ENCODE measurements at regions not wholly inside any gene's neighbourhood (a gene's known extent, or its start where the extent isn't known, plus 50 kb on each side); places are given as distances from the start of the nearest gene placed in this dataset.
"Not testable (repeated sequence)": the region's sequence is repeated elsewhere in the genome, so short reads cannot be mapped to it uniquely, and the experiment has no call there.

DNA sequence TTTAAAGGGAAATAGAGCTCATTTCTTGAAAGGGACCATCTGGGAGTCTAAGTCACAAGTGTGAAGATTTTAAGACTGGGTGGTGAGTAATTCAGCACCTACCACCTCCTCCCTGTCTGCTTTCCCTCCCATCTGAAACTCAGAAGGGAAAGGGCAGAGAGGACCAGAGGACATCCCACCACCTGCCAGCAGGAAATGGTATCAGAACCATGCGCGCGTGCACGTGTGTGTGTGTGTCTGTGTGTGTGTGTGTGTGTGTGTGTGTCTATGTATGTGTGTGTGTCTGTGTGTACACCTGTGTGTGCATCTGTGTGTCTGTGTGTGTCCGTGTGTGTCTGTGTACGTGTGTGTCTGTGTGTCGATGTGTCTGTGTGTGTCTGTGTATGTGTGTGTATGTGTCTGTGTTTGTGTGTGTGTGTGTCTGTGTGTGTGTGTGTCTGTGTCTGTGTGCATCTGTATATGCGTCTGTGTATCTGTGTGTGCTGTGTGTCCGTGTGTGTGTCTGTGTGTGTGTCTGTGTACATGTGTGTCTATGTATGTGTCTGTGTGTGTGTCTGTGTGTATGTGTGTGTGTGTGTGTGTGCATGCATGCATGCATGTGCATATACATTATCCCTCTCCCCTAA is 76.8 kb downstream of the ZFP36L2 start:
- in situ Hi-C loops (cut with MboI; ENCODE audit: low sequenced_read_pairs): no loop called here

DNA sequence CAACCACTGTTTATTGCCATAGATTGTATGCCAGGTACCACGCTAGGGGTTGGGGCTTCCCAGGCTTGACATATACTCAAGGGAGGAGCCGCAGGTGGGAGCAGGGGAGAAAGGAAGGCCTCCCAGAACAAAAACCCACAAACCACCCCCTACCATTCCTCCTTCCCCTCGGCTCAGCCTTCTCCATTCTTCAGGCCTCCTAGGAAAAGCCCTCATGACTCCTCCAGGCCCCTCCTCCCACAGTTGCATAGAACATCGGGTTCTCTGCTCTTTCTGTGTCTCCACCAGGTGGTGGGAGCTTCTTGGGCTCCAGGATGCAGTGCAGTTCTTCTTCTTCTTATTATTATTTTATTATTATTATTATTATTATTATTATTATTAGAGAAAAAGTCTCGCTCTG is 80.3 kb downstream of the ZFP36L2 start:
- in situ Hi-C loops (cut with MboI; ENCODE audit: low sequenced_read_pairs): no loop called here

DNA sequence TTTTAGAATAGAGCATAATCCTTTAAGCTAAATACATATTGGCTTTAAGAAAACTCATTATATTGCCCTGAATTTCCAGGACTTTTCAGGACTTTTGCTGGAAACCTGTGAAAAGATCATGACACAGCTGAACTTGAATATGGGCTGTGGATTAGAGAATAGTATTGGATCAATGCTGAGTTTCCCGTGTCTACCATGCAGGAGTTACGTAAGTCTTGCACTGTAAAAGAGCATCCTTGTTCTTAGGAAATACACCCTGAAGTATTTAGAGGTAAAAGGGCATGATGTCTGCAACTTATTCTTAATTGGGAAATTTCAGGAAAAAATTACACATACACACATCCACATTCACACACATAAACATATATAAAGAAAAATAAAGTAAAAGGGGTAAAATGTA is 82.1 kb downstream of the ZFP36L2 start:
- in situ Hi-C loops (cut with MboI; ENCODE audit: low sequenced_read_pairs): no loop called here

DNA sequence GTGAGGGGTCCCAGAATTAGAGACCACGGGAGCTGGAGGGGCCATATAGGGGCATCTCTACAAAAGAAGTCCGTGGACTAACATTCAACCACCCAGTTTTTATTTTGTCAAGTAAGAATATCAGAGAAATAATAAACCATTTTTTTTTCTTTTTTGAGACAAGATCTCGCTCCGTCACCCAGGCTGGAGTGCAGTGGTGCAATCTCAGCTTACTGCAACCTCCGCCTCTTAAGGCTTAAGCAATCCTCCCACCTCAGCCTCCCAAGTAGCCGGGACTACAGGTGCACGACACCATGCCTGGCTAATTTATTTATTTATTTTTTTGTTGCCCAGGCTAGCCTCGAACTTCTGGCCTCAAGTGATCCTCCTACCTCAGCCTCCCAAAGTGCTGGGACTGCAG is 82.7 kb downstream of the ZFP36L2 start:
- in situ Hi-C loops (cut with MboI; ENCODE audit: low sequenced_read_pairs): no loop called here

DNA sequence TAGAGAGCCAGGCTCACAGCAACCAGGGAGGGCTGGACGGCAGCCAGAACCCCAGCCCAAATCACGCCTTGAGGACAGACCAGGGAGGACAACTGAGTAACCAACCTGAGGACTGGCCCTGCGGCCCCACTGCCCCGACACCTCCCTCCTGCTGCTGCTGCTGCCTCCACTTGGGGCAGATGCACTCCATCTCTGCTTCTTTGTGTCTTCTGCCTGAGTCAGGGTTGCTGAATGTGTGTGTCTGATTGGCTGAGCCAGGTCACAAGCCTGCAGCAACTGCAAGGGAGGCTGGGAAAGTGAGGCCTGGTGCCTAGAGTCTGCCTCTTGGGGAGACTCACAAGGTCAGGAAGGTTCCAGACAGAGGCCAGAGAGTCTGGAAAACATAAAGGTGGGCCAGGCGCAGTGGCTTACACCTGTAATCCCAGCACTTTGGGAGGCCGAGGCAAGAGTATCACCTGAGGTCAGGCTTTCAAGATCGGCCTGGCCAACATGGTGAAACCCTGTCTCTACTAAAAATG is 83.4 kb downstream of the ZFP36L2 start:
- in situ Hi-C loops (cut with MboI; ENCODE audit: low sequenced_read_pairs): no loop called here

DNA sequence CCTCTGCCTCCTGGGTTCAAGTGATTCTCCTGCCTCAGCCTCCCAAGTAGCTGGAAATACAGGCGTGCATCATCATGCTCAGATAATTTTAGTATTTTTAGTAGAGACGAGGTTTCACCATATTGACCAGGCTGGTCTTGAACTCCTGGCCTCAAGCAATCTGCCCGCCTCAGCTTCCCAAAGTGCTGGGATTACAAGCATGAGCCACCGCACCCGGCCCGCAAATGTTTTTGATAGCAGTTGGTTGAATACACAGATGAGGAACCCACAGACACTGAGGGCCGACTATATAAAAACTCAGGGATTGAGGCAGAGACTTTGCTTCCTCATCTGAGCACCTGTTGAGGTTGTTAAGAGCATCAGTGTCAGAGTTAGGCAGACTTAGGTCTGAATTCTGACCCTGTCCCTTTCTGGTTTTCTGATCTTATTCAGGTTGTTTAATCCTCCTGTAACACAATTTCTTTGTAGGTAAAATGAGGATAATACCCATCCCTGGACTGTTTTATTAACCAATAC is 84.7 kb downstream of the ZFP36L2 start:
- in situ Hi-C loops (cut with MboI; ENCODE audit: low sequenced_read_pairs): not testable (repeated sequence)

DNA sequence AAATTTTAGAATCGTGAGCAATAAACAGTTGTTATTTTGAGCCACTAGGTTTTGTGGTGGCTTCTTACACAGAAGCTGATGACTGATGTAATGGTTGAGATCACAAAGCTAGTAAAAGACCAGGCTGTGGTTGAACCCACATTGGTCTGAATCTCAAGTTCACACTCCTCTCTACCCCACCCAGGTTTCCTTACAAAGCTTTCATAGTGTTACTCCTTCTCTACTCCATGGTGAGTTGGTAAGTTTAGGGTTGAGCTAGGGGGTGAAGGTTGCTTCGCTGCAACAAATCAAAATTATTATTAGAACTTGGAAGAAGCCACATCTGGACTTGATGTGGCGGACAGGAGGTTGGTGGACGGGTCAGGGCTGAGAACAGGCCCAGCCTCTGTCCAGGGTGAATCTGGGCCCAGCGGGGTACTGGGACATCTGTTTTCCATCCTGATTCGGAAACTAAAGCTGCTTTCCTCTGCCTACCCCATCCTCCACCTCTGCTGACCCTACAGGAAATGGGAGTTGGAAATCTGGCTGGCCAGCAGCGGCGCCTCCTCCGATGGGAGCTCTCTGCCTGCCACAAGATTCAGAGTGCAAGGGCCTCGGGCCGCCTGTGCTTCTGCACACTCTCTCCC is 86.3 kb downstream of the ZFP36L2 start:
- in situ Hi-C loops (cut with MboI; ENCODE audit: low sequenced_read_pairs): no loop called here

DNA sequence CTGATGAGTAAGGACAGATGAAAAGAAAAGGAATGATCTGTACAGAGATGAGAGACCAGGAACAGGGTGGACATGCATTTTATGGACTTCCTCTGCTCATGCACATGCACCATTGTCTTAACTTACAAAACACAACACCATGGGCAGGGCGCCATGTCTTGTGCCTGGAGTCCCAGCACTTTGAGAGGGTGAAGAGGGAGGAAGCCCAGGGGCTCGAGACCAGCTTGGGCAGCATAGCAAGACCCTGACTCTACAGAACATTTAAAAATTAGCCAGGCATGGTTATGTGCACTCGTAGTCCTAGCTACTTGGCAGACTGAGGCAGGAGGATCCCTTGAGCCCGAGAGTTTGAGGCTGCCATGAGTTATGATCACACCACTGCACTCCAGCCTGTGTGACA is 86.9 kb downstream of the ZFP36L2 start:
- in situ Hi-C loops (cut with MboI; ENCODE audit: low sequenced_read_pairs): no loop called here

DNA sequence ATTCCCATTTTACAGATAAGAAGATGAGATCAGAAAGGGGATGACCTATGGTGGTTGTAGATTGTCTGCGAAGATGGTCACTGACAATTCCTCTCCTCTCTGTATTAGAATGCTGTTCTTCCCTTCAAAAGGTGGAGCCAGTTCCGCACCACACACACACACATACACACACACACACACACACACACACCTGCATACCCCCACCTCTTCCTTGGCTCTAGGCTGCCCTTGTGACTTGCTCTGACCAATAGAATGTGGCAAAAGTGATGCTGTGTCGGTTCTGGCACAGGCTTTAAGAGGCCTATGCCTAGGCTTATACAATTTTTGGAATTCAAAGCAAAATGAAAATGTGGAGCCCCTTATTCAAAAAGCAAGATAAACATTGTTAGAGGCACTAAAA is 88.0 kb downstream of the ZFP36L2 start:
- in situ Hi-C loops (cut with MboI; ENCODE audit: low sequenced_read_pairs): no loop called here

DNA sequence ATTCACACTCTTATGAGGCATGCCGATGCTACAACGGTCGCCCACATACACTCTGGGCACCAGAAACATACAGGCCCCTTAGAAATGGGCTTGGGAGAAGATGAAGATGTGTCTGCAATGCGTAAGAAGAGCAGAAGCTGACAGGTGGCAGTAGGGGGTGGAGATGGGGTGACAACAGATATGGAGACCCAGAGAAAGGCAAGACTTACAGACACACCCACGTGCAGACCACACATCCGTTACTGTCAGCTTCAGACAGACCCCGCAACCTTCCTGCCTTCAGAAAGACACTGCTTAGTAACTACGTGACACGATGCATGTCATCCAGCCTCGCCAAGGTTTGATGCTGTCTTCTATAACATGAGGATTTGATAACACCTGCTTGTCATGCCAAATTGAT is 89.5 kb downstream of the ZFP36L2 start:
- in situ Hi-C loops (cut with MboI; ENCODE audit: low sequenced_read_pairs): no loop called here

DNA sequence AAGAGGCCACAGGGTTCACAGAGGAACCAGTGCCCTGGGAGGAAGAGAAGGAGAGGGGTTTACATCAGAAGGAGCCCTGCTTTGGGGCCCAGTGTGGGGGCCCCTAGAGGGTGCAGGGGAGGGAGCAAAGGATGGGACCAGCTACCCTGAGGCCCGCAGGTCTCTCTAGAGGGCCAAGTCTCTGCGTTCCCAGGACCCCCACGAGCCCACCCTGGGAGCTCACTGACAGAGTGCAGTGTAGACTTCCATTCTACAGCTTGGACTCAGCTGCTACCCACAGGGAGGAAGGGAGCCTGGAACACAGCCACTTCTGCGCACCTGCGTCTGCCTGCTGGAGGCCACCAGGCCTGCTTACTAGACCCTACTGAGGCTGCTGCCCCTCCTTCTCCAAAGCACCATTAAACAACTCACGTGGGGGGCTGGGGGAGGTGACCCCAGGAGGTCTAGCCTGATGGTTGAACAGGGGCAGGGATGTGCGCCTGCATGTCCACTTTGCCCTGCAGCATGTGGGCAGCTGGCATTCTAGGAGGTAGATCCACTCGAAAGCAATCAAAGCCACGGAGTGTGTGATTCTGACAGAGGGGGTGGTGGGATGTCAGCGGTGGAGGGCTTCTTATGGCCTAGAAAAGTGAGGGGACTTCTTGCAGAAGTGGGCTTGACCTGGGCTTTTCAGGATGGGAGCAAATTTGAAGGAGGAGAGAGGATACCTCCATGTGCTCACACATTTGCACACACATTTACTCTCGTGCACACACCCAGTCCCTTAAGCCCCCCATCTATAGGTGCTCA is 90.2 kb downstream of the ZFP36L2 start:
- in situ Hi-C loops (cut with MboI; ENCODE audit: low sequenced_read_pairs): no loop called here

DNA sequence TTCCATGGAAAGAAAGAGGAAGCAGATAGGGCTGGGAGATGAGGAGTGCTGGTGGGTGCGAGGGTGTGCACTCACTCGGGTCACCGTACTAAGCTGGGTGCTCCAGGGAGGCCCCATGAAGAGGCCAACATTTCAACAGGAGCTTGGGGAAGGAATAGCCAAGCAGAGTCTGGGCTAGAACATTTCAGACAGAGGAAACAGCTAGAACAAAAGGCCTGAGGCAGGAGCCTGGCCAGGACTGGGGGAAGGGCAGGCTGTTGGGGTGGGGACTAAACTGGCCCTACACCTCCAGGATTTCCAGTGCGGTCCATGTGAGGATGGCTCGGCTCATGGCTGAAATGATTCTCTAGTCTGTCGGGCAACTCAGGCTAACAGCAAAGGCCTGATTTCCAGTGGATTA is 90.8 kb downstream of the ZFP36L2 start:
- in situ Hi-C loops (cut with MboI; ENCODE audit: low sequenced_read_pairs): no loop called here

DNA sequence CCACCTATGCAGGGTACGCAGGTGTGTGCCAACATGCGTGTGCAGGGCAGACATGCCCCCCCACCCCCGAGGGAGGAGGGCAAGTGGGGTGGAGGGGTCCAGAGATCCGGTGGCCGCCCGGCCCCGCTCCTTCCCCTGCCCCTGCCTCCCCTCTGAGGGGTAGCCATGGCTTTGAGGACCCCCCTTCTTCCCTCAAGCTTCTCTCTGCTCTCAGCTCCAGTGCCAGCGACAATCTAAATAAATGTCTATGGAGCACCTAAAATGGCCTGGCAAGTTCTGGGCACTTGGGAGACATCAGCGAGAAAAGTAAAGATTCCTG is 91.9 kb downstream of the ZFP36L2 start:
- in situ Hi-C loops (cut with MboI; ENCODE audit: low sequenced_read_pairs): no loop called here

DNA sequence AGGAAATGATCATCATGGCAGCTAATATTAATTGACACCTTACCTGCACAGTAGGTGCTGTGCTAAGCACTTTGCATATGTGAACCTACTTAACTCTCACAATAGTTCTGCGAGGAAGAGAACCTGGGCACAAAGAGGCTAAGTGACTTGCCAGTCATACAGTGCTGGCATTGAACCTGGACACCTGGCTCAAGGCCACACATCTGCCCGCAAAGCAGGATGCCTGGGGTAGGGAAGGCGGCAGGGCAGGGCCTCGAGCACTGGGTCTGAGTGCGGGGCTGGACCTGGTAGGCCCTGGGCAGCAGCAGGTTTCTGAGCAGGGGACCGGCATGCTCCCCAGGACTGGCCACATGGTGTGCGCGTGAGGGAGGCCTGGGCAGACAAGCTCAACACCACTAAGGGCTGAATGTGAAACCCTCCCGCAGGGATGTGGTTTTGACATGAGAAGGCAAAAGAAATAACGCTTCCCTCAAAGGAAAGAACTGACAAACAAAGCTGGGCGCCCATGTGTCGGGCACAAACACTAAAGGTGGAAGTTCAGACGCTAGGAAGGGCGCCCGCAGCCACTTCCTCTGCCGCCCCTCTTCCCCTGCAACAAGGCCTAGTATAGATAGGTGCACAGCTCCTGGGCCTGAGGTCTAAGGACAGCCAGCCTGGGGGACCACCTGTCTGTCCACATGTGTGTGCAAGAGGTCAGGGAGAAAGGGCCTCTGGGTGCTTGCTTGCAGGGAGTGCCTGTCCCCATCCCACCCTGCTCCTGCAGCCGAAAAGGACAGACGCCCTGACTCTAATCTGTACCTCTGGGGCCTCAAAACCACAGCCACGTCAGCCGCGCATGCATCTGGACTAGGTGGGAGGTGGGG is 92.5 kb downstream of the ZFP36L2 start:
- in situ Hi-C loops (cut with MboI; ENCODE audit: low sequenced_read_pairs): no loop called here

DNA sequence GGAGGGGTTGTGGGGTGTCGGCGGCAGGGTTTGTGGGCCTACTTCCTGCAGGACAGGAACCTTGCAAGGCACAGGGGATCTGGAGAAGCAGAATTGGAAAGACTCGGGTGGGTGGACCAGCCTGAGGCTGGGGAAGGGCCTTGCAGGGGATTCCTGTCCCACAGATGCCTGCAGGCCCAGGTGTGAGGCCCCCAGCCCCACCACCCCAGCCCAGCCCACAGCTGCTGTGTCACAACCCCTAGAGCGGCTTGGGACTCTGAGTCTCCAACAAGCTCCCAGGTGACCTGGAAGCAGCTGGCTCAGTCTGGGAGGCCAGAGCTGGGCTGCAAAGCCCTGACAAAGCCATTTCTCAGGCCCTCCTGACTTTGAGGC is 93.1 kb downstream of the ZFP36L2 start:
- in situ Hi-C loops (cut with MboI; ENCODE audit: low sequenced_read_pairs): no loop called here

DNA sequence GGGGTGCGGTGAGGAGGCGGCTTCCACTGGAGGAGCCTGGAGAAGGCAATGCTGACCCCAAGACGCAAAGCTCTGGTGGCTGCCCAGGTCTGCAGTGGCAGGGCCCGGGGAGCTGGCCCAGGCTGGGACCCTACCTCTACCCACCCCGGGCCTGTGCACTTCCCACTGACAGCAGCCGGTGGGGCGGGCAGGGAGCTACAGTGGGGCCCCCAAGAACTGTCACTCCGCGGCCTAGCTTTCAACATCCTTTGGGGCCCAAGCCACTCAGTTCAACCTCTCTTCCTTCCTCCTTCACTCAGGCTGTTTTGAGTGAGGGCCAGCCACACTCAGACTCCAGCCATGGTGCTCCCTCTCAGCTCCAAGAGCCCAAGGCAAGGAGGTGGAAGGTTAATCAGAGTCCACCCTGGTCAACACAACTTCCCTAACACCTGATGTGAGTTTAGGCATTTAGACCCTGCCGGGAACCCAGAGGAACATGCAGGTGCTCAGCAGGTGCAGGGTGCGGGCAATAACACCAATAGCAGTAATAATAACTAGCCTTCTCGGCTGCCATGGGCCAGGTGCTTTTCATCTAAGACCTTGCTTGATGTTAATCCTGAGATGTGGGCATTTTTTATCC is 93.6 kb downstream of the ZFP36L2 start:
- in situ Hi-C loops (cut with MboI; ENCODE audit: low sequenced_read_pairs): no loop called here

DNA sequence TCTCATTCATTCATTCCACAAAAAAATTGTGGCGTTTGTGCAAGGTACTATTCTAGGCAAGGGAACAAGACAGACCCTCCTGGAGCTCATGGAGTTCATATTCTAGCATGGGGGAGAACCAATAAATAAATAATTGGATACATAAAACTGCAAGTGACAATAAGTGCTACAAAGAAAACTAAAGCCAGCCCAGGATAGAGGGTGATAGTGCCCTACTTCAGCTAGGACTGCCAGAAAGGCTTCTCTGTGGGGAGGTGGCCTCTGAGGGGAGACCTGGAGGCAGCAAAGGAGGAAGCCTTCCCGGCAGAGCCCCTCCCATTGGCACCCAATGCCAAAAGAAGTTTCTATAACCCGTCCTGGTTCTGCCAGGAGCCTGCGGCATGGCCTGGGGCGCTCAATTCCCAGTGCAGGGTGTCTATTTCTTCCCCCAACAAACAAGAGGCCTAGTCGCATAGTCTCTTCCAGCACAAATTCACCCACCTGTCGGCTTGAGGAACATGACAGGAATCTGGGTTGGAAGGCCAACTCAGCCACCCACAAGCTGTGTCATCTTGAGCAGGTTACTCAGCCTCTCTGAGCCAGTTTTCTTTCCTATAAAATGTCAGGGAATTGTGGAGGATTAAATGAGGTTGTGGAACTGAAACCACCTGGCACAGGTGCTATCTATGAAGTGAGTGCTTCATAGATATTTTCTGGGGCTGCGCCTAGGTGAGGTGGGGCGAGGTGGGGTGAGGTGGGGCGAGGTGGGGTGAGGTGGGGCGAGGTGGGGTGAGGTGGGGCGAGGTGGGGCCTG is 94.3 kb downstream of the ZFP36L2 start:
- in situ Hi-C loops (cut with MboI; ENCODE audit: low sequenced_read_pairs): no loop called here

DNA sequence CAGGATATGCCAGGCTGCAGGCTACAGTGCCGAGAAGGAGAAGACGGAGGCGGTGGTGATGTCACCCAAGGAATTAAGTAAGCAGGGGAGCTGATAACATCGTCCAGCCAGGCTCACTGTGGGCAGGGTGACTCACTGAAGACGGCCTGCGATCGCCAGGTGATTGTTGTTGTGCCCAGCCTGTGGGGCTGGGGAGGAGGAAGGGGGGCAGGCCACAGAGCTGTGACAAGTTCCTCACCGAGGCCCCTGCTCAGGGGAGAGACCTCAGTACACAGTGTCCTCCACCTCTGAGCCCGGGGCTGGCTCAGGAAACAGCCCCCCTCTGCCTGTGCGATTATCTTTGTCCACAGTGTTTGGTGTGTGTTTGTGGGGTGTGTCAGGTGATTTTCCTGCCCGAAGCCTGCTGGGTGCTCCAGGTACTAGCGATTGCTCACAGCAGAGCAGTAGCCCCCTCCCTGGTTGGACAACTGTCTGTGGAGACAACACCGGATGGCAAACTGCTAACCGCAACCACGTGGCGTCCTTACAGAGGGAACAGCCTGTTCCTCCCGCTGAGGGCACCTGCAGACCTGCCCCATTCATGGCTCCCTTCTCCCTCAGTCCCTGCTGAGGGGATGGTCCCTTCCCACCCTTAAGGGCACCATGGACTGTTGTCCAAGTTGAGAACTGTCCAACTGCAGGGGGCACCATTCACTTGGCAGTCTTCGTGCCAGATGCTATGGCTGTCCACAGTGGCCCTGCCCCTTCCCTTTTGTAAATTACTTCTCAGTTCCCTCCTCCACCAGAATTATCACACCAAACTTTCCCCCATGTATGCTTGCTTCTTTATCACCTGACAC is 95.1 kb downstream of the ZFP36L2 start:
- in situ Hi-C loops (cut with MboI; ENCODE audit: low sequenced_read_pairs): no loop called here

DNA sequence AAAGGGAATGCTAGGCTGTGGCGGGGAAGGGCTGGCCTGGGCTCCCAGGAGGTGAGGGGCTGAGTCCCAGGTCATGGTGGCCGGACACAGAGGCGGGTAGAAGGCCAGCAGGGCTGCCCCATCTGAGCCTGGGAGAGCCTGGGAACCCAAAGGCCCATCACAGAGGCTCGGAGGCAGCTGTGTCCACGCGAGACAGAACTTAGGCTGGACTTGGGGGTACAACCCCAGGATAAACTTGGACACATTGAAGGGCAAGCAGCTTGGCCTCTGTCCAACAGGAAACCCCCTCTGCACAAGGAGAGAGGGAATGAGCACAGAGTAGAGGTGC is 95.9 kb downstream of the ZFP36L2 start:
- in situ Hi-C loops (cut with MboI; ENCODE audit: low sequenced_read_pairs): no loop called here
